ENCODE measurements at regions not wholly inside any gene's neighbourhood (a gene's known extent, or its start where the extent isn't known, plus 50 kb on each side); places are given as distances from the start of the nearest gene placed in this dataset.

GRCh38 chr5:54927097-54927746, 58.2 kb downstream of the ESM1 start:
- Mint-ChIP-seq H3K27ac (peak overlapping the region; percentile 33), H3K9me3 (peaks cover 6 to 12% of the 10 kb centered on the region in 2 donors), H3K4me3 (peak overlapping the region in 1 of 2 donors; percentile 50), H3K27me3 (ENCODE audit: low read depth) (peaks cover 10% of the 10 kb centered on the region), H3K4me1 (ENCODE audit: low read depth) (peaks cover 8% of the 10 kb centered on the region), H3K36me3 (ENCODE audit: insufficient read depth in 2 of 2) (peaks cover 16 to 22% of the 10 kb centered on the region in 2 donors)
- ATAC-seq (replicated peaks in 1 of 2) = peak; percentile 80 to 83
- DNase-seq = peak; percentile 5 to 12

- Mint-ChIP-seq H3K27ac (no peak overlapping the region), H3K27me3 (ENCODE audit: low read depth) (peaks cover 29% of the 10 kb centered on the region), H3K9me3 (peaks cover 10 to 12% of the 10 kb centered on the region in 2 donors), H3K4me1 (ENCODE audit: low read depth) (peaks cover 8% of the 10 kb centered on the region), H3K36me3 (ENCODE audit: insufficient read depth in 2 of 2) (peaks cover 16 to 22% of the 10 kb centered on the region in 2 donors), H3K4me3 (no peak overlapping the region)
- DNase-seq = no peak
- ATAC-seq (replicated peaks in 1 of 2) = no peak
Measured at GRCh38 chr5:54924487-54924886, 60.9 kb downstream of the ESM1 start.

- ATAC-seq (replicated peaks in 1 of 2) = no peak
Measured at GRCh38 chr5:54917323-54917722, 68.1 kb downstream of the ESM1 start.

GRCh38 chr5:54915466-54916027, 69.8 kb downstream of the ESM1 start:
- peaks cover 0 to 3% of the 10 kb centered on the region in 2 donors for H3K36me3 Mint-ChIP-seq (ENCODE audit: insufficient read depth in 2 of 2)
- H3K4me1 Mint-ChIP-seq (ENCODE audit: low read depth) = no peaks in the 10 kb centered on the region
- H3K27me3 Mint-ChIP-seq (ENCODE audit: low read depth) = peaks cover 69% of the 10 kb centered on the region
- no peak overlapping the region for H3K4me3 Mint-ChIP-seq
- peaks cover 2% of the 10 kb centered on the region in 2 donors for H3K9me3 Mint-ChIP-seq
- DNase-seq (no peak), ATAC-seq (replicated peaks in 1 of 2) (no peak)
- no peak overlapping the region for H3K27ac Mint-ChIP-seq

More at GRCh38 chr5:54917323-54917722, 68.1 kb downstream of the ESM1 start:
- Mint-ChIP-seq H3K27me3 (ENCODE audit: low read depth) (peaks cover 67% of the 10 kb centered on the region), H3K27ac (no peak overlapping the region), H3K4me1 (ENCODE audit: low read depth) (no peaks in the 10 kb centered on the region), H3K9me3 (peaks cover 2 to 4% of the 10 kb centered on the region in 2 donors), H3K4me3 (no peak overlapping the region), H3K36me3 (ENCODE audit: insufficient read depth in 2 of 2) (peaks cover 0 to 3% of the 10 kb centered on the region in 2 donors)
- no peak for DNase-seq

GRCh38 chr5:54912021-54912420, 73.4 kb downstream of the ESM1 start:
- H3K4me1 Mint-ChIP-seq (ENCODE audit: low read depth) = no peaks in the 10 kb centered on the region
- DNase-seq (no peak), ATAC-seq (replicated peaks in 1 of 2) (no peak)
- peaks cover 80% of the 10 kb centered on the region for H3K27me3 Mint-ChIP-seq (ENCODE audit: low read depth)
- H3K4me3 Mint-ChIP-seq = no peak overlapping the region
- no peaks in the 10 kb centered on the region for H3K36me3 Mint-ChIP-seq (ENCODE audit: insufficient read depth in 2 of 2)
- no peaks in the 10 kb centered on the region for H3K9me3 Mint-ChIP-seq
- no peak overlapping the region for H3K27ac Mint-ChIP-seq

GRCh38 chr5:54909911-54910870, 75.2 kb downstream of the ESM1 start:
- ATAC-seq (replicated peaks in 1 of 2) = no peak
- H3K9me3 Mint-ChIP-seq = no peaks in the 10 kb centered on the region

GRCh38 chr5:54908774-54909525, 76.4 kb downstream of the ESM1 start:
- Mint-ChIP-seq H3K27ac (no peak overlapping the region), H3K4me3 (no peak overlapping the region), H3K4me1 (ENCODE audit: low read depth) (peaks cover 1% of the 10 kb centered on the region), H3K36me3 (ENCODE audit: insufficient read depth in 2 of 2) (no peaks in the 10 kb centered on the region), H3K9me3 (no peaks in the 10 kb centered on the region), H3K27me3 (ENCODE audit: low read depth) (peaks cover 84% of the 10 kb centered on the region)
- ATAC-seq (replicated peaks in 1 of 2) (no peak), DNase-seq (no peak)

More at GRCh38 chr5:54909911-54910870, 75.2 kb downstream of the ESM1 start:
- no peaks in the 10 kb centered on the region for H3K4me1 Mint-ChIP-seq (ENCODE audit: low read depth)
- no peak overlapping the region for H3K4me3 Mint-ChIP-seq
- H3K27me3 Mint-ChIP-seq (ENCODE audit: low read depth) = peaks cover 84% of the 10 kb centered on the region
- H3K27ac Mint-ChIP-seq = no peak overlapping the region
- no peak for DNase-seq
- H3K36me3 Mint-ChIP-seq (ENCODE audit: insufficient read depth in 2 of 2) = no peaks in the 10 kb centered on the region

GRCh38 chr5:54905942-54906537, 79.4 kb downstream of the ESM1 start:
- Mint-ChIP-seq H3K4me3 (no peak overlapping the region), H3K27ac (no peak overlapping the region), H3K27me3 (ENCODE audit: low read depth) (peaks cover 83% of the 10 kb centered on the region), H3K36me3 (ENCODE audit: insufficient read depth in 2 of 2) (no peaks in the 10 kb centered on the region), H3K4me1 (ENCODE audit: low read depth) (peaks cover 27% of the 10 kb centered on the region), H3K9me3 (no peaks in the 10 kb centered on the region)
- ATAC-seq (replicated peaks in 1 of 2) (no peak), DNase-seq (peak; percentile 67 to 68)

- H3K27ac Mint-ChIP-seq = no peak overlapping the region
- H3K4me1 Mint-ChIP-seq (ENCODE audit: low read depth) = peaks cover 27% of the 10 kb centered on the region
- H3K27me3 Mint-ChIP-seq (ENCODE audit: low read depth) = peaks cover 90% of the 10 kb centered on the region
- no peak for DNase-seq
- no peaks in the 10 kb centered on the region for H3K36me3 Mint-ChIP-seq (ENCODE audit: insufficient read depth in 2 of 2)
- no peaks in the 10 kb centered on the region for H3K9me3 Mint-ChIP-seq
- ATAC-seq (replicated peaks in 1 of 2) = no peak
- no peak overlapping the region for H3K4me3 Mint-ChIP-seq
Measured at GRCh38 chr5:54905246-54905795, 80.1 kb downstream of the ESM1 start.

GRCh38 chr5:54904425-54904824, 81.0 kb downstream of the ESM1 start:
- ATAC-seq (replicated peaks in 1 of 2) (no peak), DNase-seq (no peak)
- H3K36me3 Mint-ChIP-seq (ENCODE audit: insufficient read depth in 2 of 2) = peaks cover 0 to 2% of the 10 kb centered on the region in 2 donors
- no peak overlapping the region for H3K4me3 Mint-ChIP-seq
- no peaks in the 10 kb centered on the region for H3K9me3 Mint-ChIP-seq
- peaks cover 91% of the 10 kb centered on the region for H3K27me3 Mint-ChIP-seq (ENCODE audit: low read depth)
- peaks cover 27% of the 10 kb centered on the region for H3K4me1 Mint-ChIP-seq (ENCODE audit: low read depth)
- no peak overlapping the region for H3K27ac Mint-ChIP-seq

- H3K27me3 Mint-ChIP-seq (ENCODE audit: low read depth) = peaks cover 91% of the 10 kb centered on the region
- H3K27ac Mint-ChIP-seq = peak overlapping the region; percentile 80
- DNase-seq = peak; percentile 66 to 73
- peak; percentile 99 for ATAC-seq (replicated peaks in 1 of 2)
- H3K4me3 Mint-ChIP-seq = peak overlapping the region; percentile 65 to 69
- peaks cover 27% of the 10 kb centered on the region for H3K4me1 Mint-ChIP-seq (ENCODE audit: low read depth)
- no peaks in the 10 kb centered on the region for H3K9me3 Mint-ChIP-seq
- H3K36me3 Mint-ChIP-seq (ENCODE audit: insufficient read depth in 2 of 2) = peaks cover 0 to 2% of the 10 kb centered on the region in 2 donors
Measured at GRCh38 chr5:54902791-54903473, 82.5 kb downstream of the ESM1 start.

All from activated T-cell treated with anti-CD3 and anti-CD28 coated beads, Interleukin-2, amount 50 U/mL, for 72 hours (primary cell).